GM10266 (cell line): ENCODE measurements at regions not wholly inside any gene's neighbourhood (a gene's known extent, or its start where the extent isn't known, plus 50 kb on each side); places are given as distances from the start of the nearest gene placed in this dataset.

ENCODE experiments used
- DNase-seq: peaks from one replicate; pipeline ENCODE4 v3.0.0; 2012; ENCODE audit errors: extremely low spot score
- TF ChIP-seq, protein P1 (sequence below): IDR thresholded peaks from 2 replicates; pipeline ENCODE4 v1.5.1; 2012; ENCODE audit warnings: mild to moderate bottlenecking, low read depth; ENCODE audit not compliant: control insufficient read depth, insufficient read depth; ENCODE audit errors: missing control alignments

GRCh38 chr20:48426630-48427029, 401.2 kb downstream of the PREX1 start:
- TF ChIP-seq, protein P1, sequence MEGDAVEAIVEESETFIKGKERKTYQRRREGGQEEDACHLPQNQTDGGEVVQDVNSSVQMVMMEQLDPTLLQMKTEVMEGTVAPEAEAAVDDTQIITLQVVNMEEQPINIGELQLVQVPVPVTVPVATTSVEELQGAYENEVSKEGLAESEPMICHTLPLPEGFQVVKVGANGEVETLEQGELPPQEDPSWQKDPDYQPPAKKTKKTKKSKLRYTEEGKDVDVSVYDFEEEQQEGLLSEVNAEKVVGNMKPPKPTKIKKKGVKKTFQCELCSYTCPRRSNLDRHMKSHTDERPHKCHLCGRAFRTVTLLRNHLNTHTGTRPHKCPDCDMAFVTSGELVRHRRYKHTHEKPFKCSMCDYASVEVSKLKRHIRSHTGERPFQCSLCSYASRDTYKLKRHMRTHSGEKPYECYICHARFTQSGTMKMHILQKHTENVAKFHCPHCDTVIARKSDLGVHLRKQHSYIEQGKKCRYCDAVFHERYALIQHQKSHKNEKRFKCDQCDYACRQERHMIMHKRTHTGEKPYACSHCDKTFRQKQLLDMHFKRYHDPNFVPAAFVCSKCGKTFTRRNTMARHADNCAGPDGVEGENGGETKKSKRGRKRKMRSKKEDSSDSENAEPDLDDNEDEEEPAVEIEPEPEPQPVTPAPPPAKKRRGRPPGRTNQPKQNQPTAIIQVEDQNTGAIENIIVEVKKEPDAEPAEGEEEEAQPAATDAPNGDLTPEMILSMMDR: no peak
- no peak for DNase-seq

DNA sequence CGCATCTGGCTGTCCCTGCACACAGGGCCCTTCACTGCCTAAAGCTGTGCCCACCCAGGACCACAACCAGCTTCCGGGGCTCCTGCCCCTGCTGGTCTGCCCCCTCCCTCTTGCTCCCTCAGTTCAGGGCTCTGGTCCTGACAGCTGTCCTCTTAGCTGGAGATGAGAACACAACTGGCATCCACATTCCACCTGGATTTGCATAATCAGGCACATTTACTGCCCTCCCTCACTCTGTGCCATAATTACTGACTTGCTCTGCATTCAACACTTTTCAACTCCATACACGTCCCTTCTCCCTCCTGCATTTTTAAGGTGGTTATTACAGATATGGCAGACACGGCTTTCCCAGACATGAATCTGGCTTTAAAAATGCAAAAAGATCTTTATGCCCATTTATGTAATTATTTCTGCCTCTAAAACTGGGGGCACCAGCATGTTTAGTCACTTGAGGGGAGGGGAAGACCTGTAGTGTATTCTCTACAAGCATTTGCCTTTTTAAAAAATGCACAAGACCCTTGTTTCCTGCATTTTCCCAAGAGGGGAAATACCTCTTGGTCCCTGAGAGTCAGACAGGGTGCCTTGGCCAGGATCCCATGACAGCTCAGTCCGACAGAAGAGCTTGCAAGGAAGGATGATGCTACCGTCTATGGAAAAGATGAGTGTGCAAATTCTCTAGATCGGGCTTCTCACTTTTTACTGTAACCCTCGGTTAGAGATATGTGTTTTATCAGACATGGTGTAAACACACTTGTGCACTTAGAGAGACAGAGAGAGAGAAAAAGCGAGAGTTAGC, 401.8 kb downstream of the PREX1 start:
- TF ChIP-seq, protein P1: no peak
- DNase-seq: no peak

DNA sequence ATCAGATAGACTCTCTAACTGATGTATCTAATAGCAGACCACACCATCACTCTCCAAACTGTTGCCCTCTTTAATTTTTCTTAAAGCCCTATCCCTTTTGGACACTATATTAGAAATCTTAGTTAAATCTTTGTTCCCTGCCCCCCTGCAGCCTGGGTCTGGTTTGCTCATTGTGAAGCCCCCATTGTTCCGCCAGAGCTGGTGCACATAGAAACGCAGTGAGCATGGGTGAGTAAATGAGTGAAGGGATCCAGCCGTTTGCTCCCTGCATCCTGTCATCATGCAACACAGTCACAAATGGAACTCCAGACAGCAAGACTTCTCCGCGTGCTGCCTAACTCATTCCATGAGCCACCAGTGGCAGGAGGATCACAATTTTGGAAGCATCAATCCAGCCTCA, 402.5 kb downstream of the PREX1 start:
- TF ChIP-seq, protein P1: no peak
- DNase-seq: no peak

DNA sequence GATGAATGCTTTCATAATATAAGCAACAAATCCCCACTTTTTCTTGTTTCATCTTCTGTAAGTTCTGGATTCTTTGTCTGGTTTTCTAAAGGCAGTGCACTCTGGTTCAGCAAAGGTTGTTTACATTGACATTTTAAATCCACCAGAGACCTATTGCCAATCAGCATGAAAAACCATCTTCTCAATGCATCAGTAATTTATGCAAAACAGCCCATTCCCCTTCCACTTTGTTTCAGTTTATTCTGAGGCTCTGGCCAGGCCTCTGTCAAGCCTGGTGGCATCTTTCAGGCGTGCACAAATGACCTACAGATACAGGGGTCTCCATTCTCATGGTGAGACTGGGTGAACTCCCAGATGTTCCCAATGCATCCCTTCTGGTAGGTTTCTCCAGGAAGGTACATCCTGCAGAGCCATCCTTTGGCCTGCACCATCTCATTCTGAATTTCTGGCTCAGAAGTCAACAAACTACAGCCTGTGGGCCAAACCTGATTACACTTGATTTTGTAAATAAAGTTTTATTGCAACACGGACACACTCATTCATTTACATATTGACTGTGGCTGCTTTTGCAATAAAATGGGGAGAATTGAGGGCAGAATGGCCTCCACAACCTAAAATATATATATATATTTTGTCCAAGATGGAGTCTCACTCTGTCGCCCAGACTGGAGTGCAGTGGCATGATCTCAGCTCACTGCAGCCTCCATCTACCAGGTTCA, 405.4 kb downstream of the PREX1 start:
- no peak for DNase-seq
- TF ChIP-seq, protein P1: no peak

- TF ChIP-seq, protein P1: no peak
- DNase-seq: no peak
Observed at GRCh38 chr20:48421547-48421946, 406.3 kb downstream of the PREX1 start.

DNA sequence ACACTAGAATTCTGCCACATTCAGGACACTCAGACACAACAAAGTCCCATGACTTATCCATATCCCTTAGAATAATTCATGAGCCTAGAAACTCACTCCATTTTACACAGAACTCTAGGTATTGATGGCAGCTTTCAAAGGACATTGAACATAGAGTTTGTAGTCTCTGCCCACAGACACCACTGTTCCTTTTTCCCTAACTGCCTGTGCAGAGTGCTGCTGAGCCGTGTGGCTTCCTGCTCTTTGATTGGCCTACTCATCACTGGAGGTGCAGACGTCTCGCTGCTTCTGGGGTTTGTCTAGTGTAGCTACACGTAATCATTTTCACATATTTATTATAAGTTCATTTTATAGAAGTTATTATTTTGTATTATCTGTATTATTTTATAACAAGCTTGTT, 407.6 kb downstream of the PREX1 start:
- TF ChIP-seq, protein P1: no peak
- DNase-seq: no peak

DNA sequence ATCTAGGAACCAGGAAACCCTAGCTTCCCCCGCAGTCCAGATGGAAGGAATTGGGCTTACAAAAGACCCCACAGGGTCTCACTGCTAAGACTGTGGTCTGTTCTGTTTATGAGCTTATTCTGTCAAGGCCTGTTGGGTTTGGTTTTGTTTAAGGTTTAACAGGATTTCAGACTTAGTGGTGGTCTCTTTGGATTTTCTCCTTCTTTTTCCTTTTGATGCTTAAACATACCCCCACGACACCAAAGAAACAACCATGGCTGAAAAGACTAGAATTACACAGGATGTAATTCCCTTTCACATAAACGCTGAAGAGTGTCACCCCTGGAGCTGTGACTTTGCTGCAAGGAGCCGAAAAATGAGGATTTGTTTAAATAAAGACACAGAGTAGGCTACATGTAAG, 408.6 kb downstream of the PREX1 start:
- TF ChIP-seq, protein P1: no peak
- no peak for DNase-seq
